ENCODE measurements at regions not wholly inside any gene's neighbourhood (a gene's known extent, or its start where the extent isn't known, plus 50 kb on each side); places are given as distances from the start of the nearest gene placed in this dataset.

DNA sequence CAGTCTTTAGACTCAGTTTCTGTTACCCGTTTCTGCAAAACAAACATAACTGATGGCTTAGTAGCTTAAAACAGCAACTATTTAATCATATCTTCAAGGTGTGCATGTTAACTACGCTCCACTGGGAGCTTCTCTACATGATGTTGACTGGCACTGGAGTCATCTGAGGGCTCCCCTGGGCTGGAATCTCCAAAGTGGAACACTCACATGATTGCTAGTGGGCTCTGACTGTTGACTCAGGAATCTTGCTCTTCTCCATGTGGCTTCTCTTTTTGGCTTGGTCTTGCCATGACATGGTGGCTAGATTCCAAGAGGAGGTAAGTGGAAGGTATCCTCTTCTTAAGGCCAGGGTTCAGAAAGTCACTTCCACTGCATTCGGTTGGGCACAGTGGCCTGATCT is 160.8 kb downstream of the PMAIP1 start:
- no peak overlapping the region for H3K4me3 ChIP-seq (ENCODE audit: low read depth, low read length)
- TF ChIP-seq CTCF (IDR thresholded peaks at IDR 0.05; ENCODE audit: insufficient read depth, low read depth, low read length, missing control alignments) = no peak
- DNase-seq (ENCODE audit: low read depth) = no peak

DNA sequence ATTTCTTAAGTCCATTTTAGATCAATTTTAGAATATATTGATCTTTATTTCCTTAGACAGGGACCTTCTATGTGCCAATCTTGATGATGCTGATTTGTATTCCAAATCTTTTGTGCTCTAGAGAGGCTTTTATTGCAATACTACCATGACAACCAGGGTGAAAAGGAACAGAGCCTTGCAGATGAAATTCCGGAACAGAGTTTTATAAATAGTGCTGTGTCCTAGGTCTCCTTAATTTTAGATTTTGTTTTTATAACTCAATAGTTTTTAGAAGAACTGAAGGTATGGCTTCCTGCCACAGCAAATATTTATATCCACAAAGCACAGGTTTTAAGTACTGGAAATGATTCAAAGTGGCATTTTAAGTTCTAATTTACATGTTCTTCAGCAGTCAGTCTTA is 160.2 kb downstream of the PMAIP1 start:
- no peak for TF ChIP-seq CTCF (IDR thresholded peaks at IDR 0.05; ENCODE audit: insufficient read depth, low read depth, low read length, missing control alignments)
- DNase-seq (ENCODE audit: low read depth) = no peak
- H3K4me3 ChIP-seq (ENCODE audit: low read depth, low read length) = no peak overlapping the region

DNA sequence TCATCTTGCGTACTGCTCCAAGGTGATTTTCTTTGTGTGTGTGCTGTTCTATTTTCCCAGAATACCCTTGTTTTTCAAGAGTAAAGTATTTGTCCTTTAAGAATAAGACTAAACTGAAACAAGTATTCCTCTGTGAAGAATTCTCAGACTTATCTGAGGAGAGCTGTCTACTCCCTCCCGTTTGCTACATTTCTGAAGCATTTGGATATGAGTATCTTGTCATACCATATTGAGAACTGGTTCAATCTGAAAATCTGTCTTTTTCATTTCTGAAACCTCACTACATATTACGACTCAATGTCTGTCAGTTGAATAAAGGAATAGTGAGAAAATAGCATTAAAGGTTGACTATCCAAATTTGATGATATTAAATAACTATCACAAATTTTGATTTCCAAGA is 159.4 kb downstream of the PMAIP1 start:
- no peak overlapping the region for H3K4me3 ChIP-seq (ENCODE audit: low read depth, low read length)
- no peak for DNase-seq (ENCODE audit: low read depth)
- no peak for TF ChIP-seq CTCF (IDR thresholded peaks at IDR 0.05; ENCODE audit: insufficient read depth, low read depth, low read length, missing control alignments)

DNA sequence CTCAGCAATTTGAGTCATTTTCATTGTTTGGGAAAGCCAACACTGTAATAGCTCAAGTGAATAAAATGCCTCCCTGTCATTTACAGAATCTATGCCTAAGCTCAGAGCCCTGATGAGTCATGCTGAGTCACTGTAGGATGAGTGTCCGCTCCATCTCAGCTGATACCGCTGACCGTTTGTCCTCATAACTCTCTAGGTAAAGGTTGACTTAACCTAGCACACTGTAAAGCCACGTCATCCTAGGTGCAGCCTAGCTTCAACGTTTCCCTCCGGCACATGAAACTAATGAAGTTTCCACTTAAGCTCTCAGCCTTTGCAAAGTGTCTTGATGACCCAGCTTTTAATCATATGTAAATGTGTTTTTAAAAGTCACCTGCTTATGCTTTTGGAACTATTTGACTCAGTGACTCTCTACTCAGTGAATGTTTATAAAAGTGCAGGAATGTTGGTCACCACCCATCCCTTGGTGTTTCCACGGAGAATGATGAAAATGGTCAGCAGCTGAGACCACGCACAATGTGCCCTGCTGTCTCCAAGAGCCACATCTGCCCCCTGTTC is 154.0 kb downstream of the PMAIP1 start:
- DNase-seq (ENCODE audit: low read depth) = peak; percentile 52
- TF ChIP-seq CTCF (IDR thresholded peaks at IDR 0.05; ENCODE audit: insufficient read depth, low read depth, low read length, missing control alignments) = no peak
- no peak overlapping the region for H3K4me3 ChIP-seq (ENCODE audit: low read depth, low read length)

DNA sequence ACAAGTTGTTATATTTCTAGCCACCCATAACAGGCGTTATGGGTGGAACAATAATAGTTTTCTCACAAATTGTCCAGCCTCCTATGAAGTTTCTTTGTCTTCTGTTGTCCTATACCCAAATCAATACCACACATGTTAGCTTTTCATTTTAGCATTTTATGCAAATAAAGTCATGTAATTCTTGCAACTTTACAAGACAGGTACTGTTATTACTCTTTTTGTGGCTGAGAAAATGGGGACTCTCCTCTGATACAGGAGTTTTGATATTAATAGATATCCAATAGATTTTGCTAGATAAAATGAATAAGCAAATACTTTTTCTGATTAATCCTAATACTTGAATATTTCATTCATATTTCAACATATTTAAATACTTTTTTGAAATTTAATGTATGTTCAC is 151.0 kb downstream of the PMAIP1 start:
- DNase-seq (ENCODE audit: low read depth) = no peak
- no peak overlapping the region for H3K4me3 ChIP-seq (ENCODE audit: low read depth, low read length)
- no peak for TF ChIP-seq CTCF (IDR thresholded peaks at IDR 0.05; ENCODE audit: insufficient read depth, low read depth, low read length, missing control alignments)

DNA sequence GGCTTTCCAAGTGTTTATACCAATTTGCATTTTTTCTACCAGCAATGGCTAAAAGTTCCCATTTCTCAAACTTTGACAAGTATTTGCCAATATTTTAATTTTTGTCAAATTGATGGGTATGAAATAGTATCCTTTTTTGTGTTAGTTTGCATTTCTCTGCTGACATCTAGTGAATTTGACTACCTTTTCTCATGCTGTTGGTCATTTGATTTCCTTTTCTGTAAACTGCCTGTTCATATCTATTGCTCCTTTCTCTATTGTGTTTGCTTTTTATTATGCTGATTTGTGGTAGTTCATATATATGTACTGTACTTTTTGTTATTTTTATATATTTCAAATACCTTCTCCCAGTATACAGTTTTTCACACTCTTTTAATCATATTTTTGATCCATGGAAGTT is 149.4 kb downstream of the PMAIP1 start:
- TF ChIP-seq CTCF (IDR thresholded peaks at IDR 0.05; ENCODE audit: insufficient read depth, low read depth, low read length, missing control alignments) = no peak
- no peak overlapping the region for H3K4me3 ChIP-seq (ENCODE audit: low read depth, low read length)
- DNase-seq (ENCODE audit: low read depth) = no peak

- no peak for DNase-seq (ENCODE audit: low read depth)
- TF ChIP-seq CTCF (IDR thresholded peaks at IDR 0.05; ENCODE audit: insufficient read depth, low read depth, low read length, missing control alignments) = no peak
- H3K4me3 ChIP-seq (ENCODE audit: low read depth, low read length) = no peak overlapping the region
Observed at GRCh38 chr18:60047556-60047955, 147.8 kb downstream of the PMAIP1 start.
